ENCODE measurements at regions not wholly inside any gene's neighbourhood (a gene's known extent, or its start where the extent isn't known, plus 50 kb on each side); places are given as distances from the start of the nearest gene placed in this dataset.

- no peaks in the 10 kb centered on the region for H3K4me1 ChIP-seq (ENCODE audit: control insufficient read depth, insufficient read depth, low read depth, low read length)
- no peaks in the 10 kb centered on the region for H3K36me3 ChIP-seq (ENCODE audit: control insufficient read depth in 1 of 2, insufficient read depth in 2 of 2, low read depth in 1 of 2, low read length in 2 of 2)
- no peak overlapping the region for H2AK5ac ChIP-seq (ENCODE audit: low read length, severe bottlenecking)
- no peak overlapping the region for H3K23ac ChIP-seq (ENCODE audit: low read length in 2 of 2)
- no peak overlapping the region for H3K4me2 ChIP-seq (ENCODE audit: low read length, poor library complexity, severe bottlenecking)
- H3K79me1 ChIP-seq (replicated peaks; ENCODE audit: low read length, poor library complexity, severe bottlenecking): no peaks in the 10 kb centered on the region
- no peak overlapping the region for H3K4ac ChIP-seq (ENCODE audit: low read depth in 1 of 2, low read length in 2 of 2)
- H3K9me3 ChIP-seq (ENCODE audit: control insufficient read depth, low read length): peaks cover 6% of the 10 kb centered on the region
- H3K27ac ChIP-seq (ENCODE audit: low read length, poor library complexity, severe bottlenecking): no peak overlapping the region
- H2BK5ac ChIP-seq (ENCODE audit: low read depth, low read length, poor library complexity, severe bottlenecking): no peak overlapping the region
- H2AFZ ChIP-seq (ENCODE audit: low read depth, low read length): no peak overlapping the region
- peak overlapping the region; percentile 74 for H3K9ac ChIP-seq (ENCODE audit: low read length)
- H3K14ac ChIP-seq (ENCODE audit: low read length in 2 of 2): no peak overlapping the region
- DNase-seq: no peak
- H2BK15ac ChIP-seq (ENCODE audit: low read depth, poor library complexity, severe bottlenecking): no peak overlapping the region
- no peaks in the 10 kb centered on the region for H3K27me3 ChIP-seq (ENCODE audit: control insufficient read depth in 1 of 2, insufficient read depth in 1 of 2, low read length in 2 of 2)
- no peak overlapping the region for H3K4me3 ChIP-seq (ENCODE audit: insufficient read depth in 1 of 2, low read depth in 1 of 2, low read length in 2 of 2)
- no peak overlapping the region for H2BK12ac ChIP-seq (ENCODE audit: low read length in 2 of 2)
- no peak overlapping the region for H3K18ac ChIP-seq (ENCODE audit: low read depth in 1 of 2, low read length in 2 of 2)
- no peak overlapping the region for H4K8ac ChIP-seq (ENCODE audit: low read length)
- H4K91ac ChIP-seq (ENCODE audit: low read length): no peak overlapping the region
- no peak overlapping the region for H2BK120ac ChIP-seq (ENCODE audit: low read depth, low read length)
- 82% methylated on average over 1 of the region's 5 CpGs for WGBS
These were observed 177.6 kb upstream of the ST8SIA4 start for GRCh38 chr5:101080462-101081240.

GRCh38 chr5:101068298-101068697, 165.2 kb upstream of the ST8SIA4 start:
- H3K27ac ChIP-seq (ENCODE audit: low read length, poor library complexity, severe bottlenecking): no peak overlapping the region

GRCh38 chr5:101067429-101067828, 164.3 kb upstream of the ST8SIA4 start:
- H4K91ac ChIP-seq (ENCODE audit: low read length): no peak overlapping the region
- WGBS: no CpG with 5 or more reads among the region's 4 CpGs
- H3K9ac ChIP-seq (ENCODE audit: low read length): no peak overlapping the region
- no peak overlapping the region for H3K23ac ChIP-seq (ENCODE audit: low read length in 2 of 2)
- no peak overlapping the region for H3K4me2 ChIP-seq (ENCODE audit: low read length, poor library complexity, severe bottlenecking)
- no peaks in the 10 kb centered on the region for H3K27me3 ChIP-seq (ENCODE audit: control insufficient read depth in 1 of 2, insufficient read depth in 1 of 2, low read length in 2 of 2)
- no peak overlapping the region for H3K14ac ChIP-seq (ENCODE audit: low read length in 2 of 2)
- no peak overlapping the region for H2BK15ac ChIP-seq (ENCODE audit: low read depth, poor library complexity, severe bottlenecking)
- no peak overlapping the region for H2BK5ac ChIP-seq (ENCODE audit: low read depth, low read length, poor library complexity, severe bottlenecking)
- H3K18ac ChIP-seq (ENCODE audit: low read depth in 1 of 2, low read length in 2 of 2): no peak overlapping the region
- peaks cover 12% of the 10 kb centered on the region for H3K9me3 ChIP-seq (ENCODE audit: control insufficient read depth, low read length)
- DNase-seq: no peak
- no peaks in the 10 kb centered on the region for H3K4me1 ChIP-seq (ENCODE audit: control insufficient read depth, insufficient read depth, low read depth, low read length)
- H3K4me3 ChIP-seq (ENCODE audit: insufficient read depth in 1 of 2, low read depth in 1 of 2, low read length in 2 of 2): no peak overlapping the region
- no peak overlapping the region for H2BK12ac ChIP-seq (ENCODE audit: low read length in 2 of 2)
- no peak overlapping the region for H3K27ac ChIP-seq (ENCODE audit: low read length, poor library complexity, severe bottlenecking)
- H3K79me1 ChIP-seq (replicated peaks; ENCODE audit: low read length, poor library complexity, severe bottlenecking): no peaks in the 10 kb centered on the region
- H2AK5ac ChIP-seq (ENCODE audit: low read length, severe bottlenecking): no peak overlapping the region
- no peak overlapping the region for H2BK120ac ChIP-seq (ENCODE audit: low read depth, low read length)
- H2AFZ ChIP-seq (ENCODE audit: low read depth, low read length): no peak overlapping the region
- H4K8ac ChIP-seq (ENCODE audit: low read length): no peak overlapping the region
- no peak overlapping the region for H3K4ac ChIP-seq (ENCODE audit: low read depth in 1 of 2, low read length in 2 of 2)
- no peaks in the 10 kb centered on the region for H3K36me3 ChIP-seq (ENCODE audit: control insufficient read depth in 1 of 2, insufficient read depth in 2 of 2, low read depth in 1 of 2, low read length in 2 of 2)

More at GRCh38 chr5:101068298-101068697, 165.2 kb upstream of the ST8SIA4 start:
- Histone ChIP-seq H2BK120ac (ENCODE audit: low read depth, low read length) (no peak overlapping the region), H3K27me3 (ENCODE audit: control insufficient read depth in 1 of 2, insufficient read depth in 1 of 2, low read length in 2 of 2) (no peaks in the 10 kb centered on the region), H3K9ac (ENCODE audit: low read length) (no peak overlapping the region), H3K4ac (ENCODE audit: low read depth in 1 of 2, low read length in 2 of 2) (no peak overlapping the region), H3K9me3 (ENCODE audit: control insufficient read depth, low read length) (peaks cover 3% of the 10 kb centered on the region), H2BK12ac (ENCODE audit: low read length in 2 of 2) (no peak overlapping the region), H2AK5ac (ENCODE audit: low read length, severe bottlenecking) (no peak overlapping the region), H3K14ac (ENCODE audit: low read length in 2 of 2) (no peak overlapping the region), H4K8ac (ENCODE audit: low read length) (no peak overlapping the region), H2BK5ac (ENCODE audit: low read depth, low read length, poor library complexity, severe bottlenecking) (no peak overlapping the region), H4K91ac (ENCODE audit: low read length) (no peak overlapping the region), H3K4me2 (ENCODE audit: low read length, poor library complexity, severe bottlenecking) (no peak overlapping the region), H3K23ac (ENCODE audit: low read length in 2 of 2) (no peak overlapping the region), H3K4me1 (ENCODE audit: control insufficient read depth, insufficient read depth, low read depth, low read length) (no peaks in the 10 kb centered on the region), H2AFZ (ENCODE audit: low read depth, low read length) (no peak overlapping the region), H3K79me1 (replicated peaks; ENCODE audit: low read length, poor library complexity, severe bottlenecking) (no peaks in the 10 kb centered on the region), H3K18ac (ENCODE audit: low read depth in 1 of 2, low read length in 2 of 2) (no peak overlapping the region), H3K36me3 (ENCODE audit: control insufficient read depth in 1 of 2, insufficient read depth in 2 of 2, low read depth in 1 of 2, low read length in 2 of 2) (no peaks in the 10 kb centered on the region), H3K4me3 (ENCODE audit: insufficient read depth in 1 of 2, low read depth in 1 of 2, low read length in 2 of 2) (no peak overlapping the region), H2BK15ac (ENCODE audit: low read depth, poor library complexity, severe bottlenecking) (no peak overlapping the region)
- DNase-seq: no peak
- WGBS: 94% methylated on average over 1 of the region's 1 CpG

GRCh38 chr5:101062902-101063301, 159.8 kb upstream of the ST8SIA4 start:
- H3K27ac ChIP-seq (ENCODE audit: low read length, poor library complexity, severe bottlenecking): no peak overlapping the region
- no peak overlapping the region for H3K18ac ChIP-seq (ENCODE audit: low read depth in 1 of 2, low read length in 2 of 2)
- H3K79me1 ChIP-seq (replicated peaks; ENCODE audit: low read length, poor library complexity, severe bottlenecking): no peaks in the 10 kb centered on the region
- no peak overlapping the region for H2AK5ac ChIP-seq (ENCODE audit: low read length, severe bottlenecking)
- no peak overlapping the region for H3K4me2 ChIP-seq (ENCODE audit: low read length, poor library complexity, severe bottlenecking)
- no peak overlapping the region for H3K4ac ChIP-seq (ENCODE audit: low read depth in 1 of 2, low read length in 2 of 2)
- H2BK120ac ChIP-seq (ENCODE audit: low read depth, low read length): no peak overlapping the region
- no peaks in the 10 kb centered on the region for H3K4me1 ChIP-seq (ENCODE audit: control insufficient read depth, insufficient read depth, low read depth, low read length)
- no peak overlapping the region for H2AFZ ChIP-seq (ENCODE audit: low read depth, low read length)
- no peak overlapping the region for H4K8ac ChIP-seq (ENCODE audit: low read length)
- H3K27me3 ChIP-seq (ENCODE audit: control insufficient read depth in 1 of 2, insufficient read depth in 1 of 2, low read length in 2 of 2): no peaks in the 10 kb centered on the region
- no peak for DNase-seq
- no peak overlapping the region for H2BK12ac ChIP-seq (ENCODE audit: low read length in 2 of 2)
- H3K9ac ChIP-seq (ENCODE audit: low read length): no peak overlapping the region
- no peak overlapping the region for H2BK5ac ChIP-seq (ENCODE audit: low read depth, low read length, poor library complexity, severe bottlenecking)
- H3K9me3 ChIP-seq (ENCODE audit: control insufficient read depth, low read length): peaks cover 18% of the 10 kb centered on the region
- no peaks in the 10 kb centered on the region for H3K36me3 ChIP-seq (ENCODE audit: control insufficient read depth in 1 of 2, insufficient read depth in 2 of 2, low read depth in 1 of 2, low read length in 2 of 2)
- H4K91ac ChIP-seq (ENCODE audit: low read length): no peak overlapping the region
- no peak overlapping the region for H3K4me3 ChIP-seq (ENCODE audit: insufficient read depth in 1 of 2, low read depth in 1 of 2, low read length in 2 of 2)
- no peak overlapping the region for H3K23ac ChIP-seq (ENCODE audit: low read length in 2 of 2)
- H3K14ac ChIP-seq (ENCODE audit: low read length in 2 of 2): no peak overlapping the region
- H2BK15ac ChIP-seq (ENCODE audit: low read depth, poor library complexity, severe bottlenecking): no peak overlapping the region

Data from mesenchymal stem cell (in vitro differentiated cells and primary cell).